Osteocyte (in vitro differentiated cells): ENCODE measurements at regions not wholly inside any gene's neighbourhood (a gene's known extent, or its start where the extent isn't known, plus 50 kb on each side); places are given as distances from the start of the nearest gene placed in this dataset.

Experiments used
- DNase-seq: peaks from one replicate; pipeline ENCODE4 v3.0.0; 2021; ENCODE audit warnings: mixed read lengths; ENCODE audit not compliant: unreplicated experiment; ENCODE audit errors: extremely low spot score
- H3K27ac Mint-ChIP-seq: one replicate; pipeline ENCODE4 v1.8.0; 2021; ENCODE audit warnings: mild to moderate bottlenecking, mixed read lengths; ENCODE audit not compliant: unreplicated experiment
- H3K27me3 Mint-ChIP-seq: one replicate; pipeline ENCODE4 v1.8.0; 2021; ENCODE audit warnings: mixed read lengths; ENCODE audit not compliant: unreplicated experiment
- H3K36me3 Mint-ChIP-seq: one replicate; pipeline ENCODE4 v1.8.0; 2021; ENCODE audit warnings: mixed read lengths; ENCODE audit not compliant: unreplicated experiment
- H3K4me1 Mint-ChIP-seq: one replicate; pipeline ENCODE4 v1.8.0; 2021; ENCODE audit warnings: mixed read lengths; ENCODE audit not compliant: unreplicated experiment
- H3K4me3 Mint-ChIP-seq: one replicate; pipeline ENCODE4 v1.8.0; 2021; ENCODE audit warnings: mild to moderate bottlenecking, moderate library complexity, mixed read lengths; ENCODE audit not compliant: unreplicated experiment
- H3K9me3 Mint-ChIP-seq: one replicate; pipeline ENCODE4 v1.8.0; 2021; ENCODE audit warnings: mixed read lengths; ENCODE audit not compliant: unreplicated experiment
- TF ChIP-seq, protein P1 (sequence below): fragments of 200-600 bp; sonication (generic); IDR thresholded peaks from 2 replicates; pipeline ENCODE4 v1.5.0; 2021; ENCODE audit warnings: antibody characterized with exemption, mild to moderate bottlenecking, moderate library complexity

DNA sequence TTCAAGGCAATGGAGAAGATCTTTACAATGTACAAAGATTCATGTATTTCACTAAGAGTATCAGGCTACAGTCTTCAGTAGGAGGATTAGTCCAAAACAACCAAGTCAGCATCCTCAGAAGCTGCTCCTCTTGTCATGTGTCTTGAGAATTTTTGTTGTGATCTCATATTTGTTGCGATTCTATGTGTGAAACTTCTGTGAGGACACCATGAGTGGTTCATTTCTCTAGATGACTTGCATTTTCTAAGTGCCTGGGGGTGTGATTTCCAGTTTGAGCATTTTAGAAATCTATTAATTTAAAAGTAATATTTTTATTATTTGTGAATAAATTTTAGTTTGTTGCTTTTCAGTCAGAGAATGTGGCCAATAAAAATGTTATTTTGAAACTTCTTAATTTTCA, 94.5 kb downstream of the RAP2A start:
- Mint-ChIP-seq H3K9me3 (no peaks in the 10 kb centered on the region), H3K4me3 (no peak overlapping the region), H3K36me3 (no peaks in the 10 kb centered on the region), H3K4me1 (no peaks in the 10 kb centered on the region), H3K27ac (no peak overlapping the region), H3K27me3 (peaks cover 11% of the 10 kb centered on the region)
- TF ChIP-seq, protein P1, sequence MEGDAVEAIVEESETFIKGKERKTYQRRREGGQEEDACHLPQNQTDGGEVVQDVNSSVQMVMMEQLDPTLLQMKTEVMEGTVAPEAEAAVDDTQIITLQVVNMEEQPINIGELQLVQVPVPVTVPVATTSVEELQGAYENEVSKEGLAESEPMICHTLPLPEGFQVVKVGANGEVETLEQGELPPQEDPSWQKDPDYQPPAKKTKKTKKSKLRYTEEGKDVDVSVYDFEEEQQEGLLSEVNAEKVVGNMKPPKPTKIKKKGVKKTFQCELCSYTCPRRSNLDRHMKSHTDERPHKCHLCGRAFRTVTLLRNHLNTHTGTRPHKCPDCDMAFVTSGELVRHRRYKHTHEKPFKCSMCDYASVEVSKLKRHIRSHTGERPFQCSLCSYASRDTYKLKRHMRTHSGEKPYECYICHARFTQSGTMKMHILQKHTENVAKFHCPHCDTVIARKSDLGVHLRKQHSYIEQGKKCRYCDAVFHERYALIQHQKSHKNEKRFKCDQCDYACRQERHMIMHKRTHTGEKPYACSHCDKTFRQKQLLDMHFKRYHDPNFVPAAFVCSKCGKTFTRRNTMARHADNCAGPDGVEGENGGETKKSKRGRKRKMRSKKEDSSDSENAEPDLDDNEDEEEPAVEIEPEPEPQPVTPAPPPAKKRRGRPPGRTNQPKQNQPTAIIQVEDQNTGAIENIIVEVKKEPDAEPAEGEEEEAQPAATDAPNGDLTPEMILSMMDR = no peak
- no peak for DNase-seq

DNA sequence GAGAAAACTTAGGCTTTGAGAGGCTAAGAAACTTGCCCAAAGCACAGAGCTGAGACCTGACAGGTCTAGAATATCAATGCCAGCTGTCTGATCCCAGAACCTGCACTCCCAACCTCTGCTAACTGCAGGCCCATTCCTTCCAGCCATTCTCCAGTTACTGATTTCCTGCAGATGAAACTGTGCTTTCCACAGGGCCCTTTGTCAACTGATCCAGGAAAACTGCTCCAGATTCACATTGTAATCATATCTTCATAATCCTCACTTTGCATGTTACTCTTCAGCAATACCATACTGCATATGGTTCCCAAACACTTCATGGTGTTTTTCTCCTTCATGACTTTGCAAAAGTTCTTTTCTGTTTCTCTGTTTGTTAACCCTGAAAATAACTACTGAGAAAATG, 100.6 kb downstream of the RAP2A start:
- H3K9me3 Mint-ChIP-seq = no peaks in the 10 kb centered on the region
- TF ChIP-seq, protein P1 = no peak
- no peak overlapping the region for H3K27ac Mint-ChIP-seq
- no peaks in the 10 kb centered on the region for H3K4me1 Mint-ChIP-seq
- no peak overlapping the region for H3K4me3 Mint-ChIP-seq
- DNase-seq = no peak
- no peaks in the 10 kb centered on the region for H3K27me3 Mint-ChIP-seq
- no peaks in the 10 kb centered on the region for H3K36me3 Mint-ChIP-seq

DNA sequence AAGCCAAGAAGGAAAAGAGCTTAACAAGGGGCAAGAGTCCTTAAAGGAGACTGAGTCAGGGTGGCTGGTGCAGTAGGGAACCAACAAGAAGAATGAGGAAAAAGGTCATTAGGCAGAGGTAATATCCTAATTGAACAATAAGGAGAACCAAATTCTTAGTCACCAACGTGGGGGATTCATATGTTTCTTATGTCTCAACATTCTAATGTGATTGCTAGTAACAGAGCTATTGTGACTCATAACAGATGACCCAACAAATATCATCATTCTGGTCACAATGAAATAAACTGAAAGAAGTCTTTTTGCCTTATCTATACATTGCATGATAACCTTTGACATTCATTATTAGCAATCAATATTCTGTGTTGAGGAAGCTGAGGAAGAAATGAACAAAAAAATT, 101.6 kb downstream of the RAP2A start:
- no peaks in the 10 kb centered on the region for H3K27me3 Mint-ChIP-seq
- H3K36me3 Mint-ChIP-seq = no peaks in the 10 kb centered on the region
- H3K4me1 Mint-ChIP-seq = no peaks in the 10 kb centered on the region
- no peak for DNase-seq
- TF ChIP-seq, protein P1 = no peak
- no peaks in the 10 kb centered on the region for H3K9me3 Mint-ChIP-seq
- no peak overlapping the region for H3K27ac Mint-ChIP-seq
- no peak overlapping the region for H3K4me3 Mint-ChIP-seq

DNA sequence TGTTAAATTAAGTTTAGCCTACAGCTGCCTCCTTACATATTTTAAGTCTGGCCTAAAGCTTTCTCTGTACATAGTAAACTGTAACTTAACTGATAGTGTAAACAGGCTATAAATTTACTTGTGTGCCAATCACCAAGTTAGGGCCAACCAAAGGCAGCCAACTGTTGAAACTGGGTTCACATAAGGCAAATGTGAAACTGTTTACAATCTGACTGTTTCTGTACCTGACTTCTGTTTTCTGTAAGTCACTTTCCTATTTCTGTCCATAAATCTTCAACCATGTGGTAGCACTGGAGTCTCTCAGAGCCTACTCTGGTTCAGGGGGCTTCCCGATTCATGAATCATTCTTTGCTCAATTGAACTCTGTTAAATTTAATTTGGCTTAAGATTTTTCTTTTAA, 103.1 kb downstream of the RAP2A start:
- no peaks in the 10 kb centered on the region for H3K4me1 Mint-ChIP-seq
- no peak overlapping the region for H3K4me3 Mint-ChIP-seq
- H3K27me3 Mint-ChIP-seq = no peaks in the 10 kb centered on the region
- H3K9me3 Mint-ChIP-seq = no peaks in the 10 kb centered on the region
- no peaks in the 10 kb centered on the region for H3K36me3 Mint-ChIP-seq
- no peak overlapping the region for H3K27ac Mint-ChIP-seq
- TF ChIP-seq, protein P1 = no peak
- no peak for DNase-seq

DNA sequence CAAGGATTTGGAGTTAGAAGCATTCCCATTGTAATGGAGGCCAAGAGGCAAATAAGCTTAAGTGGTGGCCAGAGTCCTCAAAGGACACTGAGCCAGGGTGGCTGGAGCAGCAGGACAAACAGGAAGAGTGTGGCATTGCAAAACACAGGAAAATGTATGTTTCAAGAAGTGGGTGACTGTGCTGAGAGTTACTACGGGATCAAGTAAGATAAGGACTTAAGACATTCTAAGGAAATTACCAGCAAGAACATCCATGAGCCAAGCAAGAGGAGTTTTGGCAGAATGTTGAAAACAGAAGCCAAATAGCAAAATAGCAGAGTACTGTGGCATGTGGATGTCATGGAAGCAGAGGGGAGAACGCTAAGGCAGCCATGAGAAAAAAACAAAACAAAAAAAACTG, 104.2 kb downstream of the RAP2A start:
- H3K4me1 Mint-ChIP-seq = no peaks in the 10 kb centered on the region

More for the DNA sequence above, 104.2 kb downstream of the RAP2A start:
- H3K9me3 Mint-ChIP-seq = no peaks in the 10 kb centered on the region
- H3K27me3 Mint-ChIP-seq = no peaks in the 10 kb centered on the region
- H3K4me3 Mint-ChIP-seq = no peak overlapping the region
- no peak overlapping the region for H3K27ac Mint-ChIP-seq
- TF ChIP-seq, protein P1 = no peak
- no peaks in the 10 kb centered on the region for H3K36me3 Mint-ChIP-seq
- no peak for DNase-seq
